ENCODE measurements at regions not wholly inside any gene's neighbourhood (a gene's known extent, or its start where the extent isn't known, plus 50 kb on each side); places are given as distances from the start of the nearest gene placed in this dataset.

GRCh38 chr14:38838049-38838978, 264.7 kb downstream of the SEC23A start:
- WGBS, 2 experiments (ENCODE audit: extremely low coverage in 1 of 2, insufficient coverage in 1 of 2, insufficient read length in 1 of 2, insufficient replicate concordance in 2 of 2, low coverage in 1 of 2, low lambda C conversion rate in 2 of 2, missing lambda C conversion rate in 1 of 2): 94% methylated on average over 26 of the region's 27 CpGs; no CpG with 5 or more reads in 1 of the 2 experiments
- H4K8ac ChIP-seq (ENCODE audit: extremely low read depth, insufficient read depth, low read length): peak overlapping the region; percentile 82; the same call in 1 of the 2 replicates
- H2BK5ac ChIP-seq (ENCODE audit: low read depth, low read length): no peak overlapping the region
- H3K36me3 ChIP-seq (ENCODE audit: control insufficient read depth in 2 of 4, insufficient read depth in 4 of 4, low read length in 3 of 4): no peaks in the 10 kb centered on the region
- H3K79me1 ChIP-seq (ENCODE audit: low read depth, low read length): no peaks in the 10 kb centered on the region
- no peaks in the 10 kb centered on the region for H4K20me1 ChIP-seq (replicated peaks in 1 of 2; ENCODE audit: control insufficient read depth in 1 of 2, insufficient read depth in 2 of 2, low read length in 2 of 2)
- H3K27me3 ChIP-seq (replicated peaks in 1 of 4; ENCODE audit: control insufficient read depth in 3 of 4, extremely low read depth in 1 of 4, insufficient read depth in 3 of 4, low read length in 3 of 4): no peaks in the 10 kb centered on the region
- no peak overlapping the region for H2BK120ac ChIP-seq (replicated peaks; ENCODE audit: low read depth, low read length)
- no peak for TF ChIP-seq GTF2F1 (IDR thresholded peaks at IDR 0.05; ENCODE audit: borderline replicate concordance, low read depth, low read length)
- TF ChIP-seq CHD1 (IDR thresholded peaks at IDR 0.05; ENCODE audit: low read depth, low read length): no peak
- no peak for TF ChIP-seq CREB1 (IDR thresholded peaks at IDR 0.05)
- TF ChIP-seq, protein P1, sequence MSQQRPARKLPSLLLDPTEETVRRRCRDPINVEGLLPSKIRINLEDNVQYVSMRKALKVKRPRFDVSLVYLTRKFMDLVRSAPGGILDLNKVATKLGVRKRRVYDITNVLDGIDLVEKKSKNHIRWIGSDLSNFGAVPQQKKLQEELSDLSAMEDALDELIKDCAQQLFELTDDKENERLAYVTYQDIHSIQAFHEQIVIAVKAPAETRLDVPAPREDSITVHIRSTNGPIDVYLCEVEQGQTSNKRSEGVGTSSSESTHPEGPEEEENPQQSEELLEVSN (IDR thresholded peaks at IDR 0.05): no peak
- no peak for TF ChIP-seq POLR2A (IDR thresholded peaks at IDR 0.05; ENCODE audit: control extremely low read depth in 1 of 2, low read depth in 2 of 2, low read length in 2 of 2)
- TF ChIP-seq POU5F1 (IDR thresholded peaks at IDR 0.05; ENCODE audit: low read depth, low read length): no peak
- TF ChIP-seq SIRT6 (IDR thresholded peaks at IDR 0.05; ENCODE audit: low read length): no peak
- TF ChIP-seq RXRA (IDR thresholded peaks at IDR 0.05; ENCODE audit: insufficient read depth, low read depth, low read length): no peak
- TF ChIP-seq EZH2 (IDR thresholded peaks at IDR 0.05; ENCODE audit: low read depth, low read length, severe bottlenecking): no peak
- TF ChIP-seq SP2 (IDR thresholded peaks at IDR 0.05; ENCODE audit: low read length): no peak
- TF ChIP-seq, protein P2, sequence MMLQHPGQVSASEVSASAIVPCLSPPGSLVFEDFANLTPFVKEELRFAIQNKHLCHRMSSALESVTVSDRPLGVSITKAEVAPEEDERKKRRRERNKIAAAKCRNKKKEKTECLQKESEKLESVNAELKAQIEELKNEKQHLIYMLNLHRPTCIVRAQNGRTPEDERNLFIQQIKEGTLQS (IDR thresholded peaks at IDR 0.05; ENCODE audit: insufficient read depth, low read depth, low read length): no peak
- no peak overlapping the region for H2BK12ac ChIP-seq (ENCODE audit: low read depth, low read length)
- ChIA-PET CTCF (ENCODE audit: partially characterized antibody) (interaction anchor here (0.7 to 1.1 kb wide), 2 partner anchors 18 to 29 kb away, joined by 3 to 4 read pairs; no protein-coding TSS in a partner anchor), POLR2A (ENCODE audit: partially characterized antibody) (no interaction called here)
- no peak overlapping the region for H3K14ac ChIP-seq (ENCODE audit: insufficient read length)
- H2AK5ac ChIP-seq (ENCODE audit: low read depth, low read length): no peak overlapping the region
- no peak overlapping the region for H3K4me3 ChIP-seq (ENCODE audit: extremely low read depth in 1 of 4, insufficient read depth in 2 of 4, low read depth in 3 of 4, low read length in 4 of 4)
- peaks cover 0 to 7% (median under 1%) of the 10 kb centered on the region in 4 experiments; a peak in 2 of 7 replicates for H3K4me1 ChIP-seq (replicated peaks in 1 of 4; ENCODE audit: control insufficient read depth in 3 of 4, insufficient read depth in 4 of 4, low read length in 3 of 4)
- H3K79me2 ChIP-seq (ENCODE audit: control insufficient read depth in 1 of 2, insufficient read depth in 2 of 2, low read length in 2 of 2): no peaks in the 10 kb centered on the region
- no peak overlapping the region for H3K23ac ChIP-seq (ENCODE audit: insufficient read length)
- H4K91ac ChIP-seq (replicated peaks; ENCODE audit: insufficient read length, low read length): no peak overlapping the region
- H3K18ac ChIP-seq (ENCODE audit: extremely low read depth, low read length): no peak overlapping the region
- no peak overlapping the region for H3K56ac ChIP-seq (replicated peaks; ENCODE audit: insufficient read length, low read depth, low read length)
- no peak overlapping the region for H3K4ac ChIP-seq (replicated peaks; ENCODE audit: insufficient read length, low read depth, low read length)
- H3K9ac ChIP-seq (replicated peaks in 1 of 4; ENCODE audit: extremely low read depth in 1 of 4, low read depth in 3 of 4, low read length in 3 of 4): no peak overlapping the region
- H3K4me2 ChIP-seq (ENCODE audit: insufficient read depth in 1 of 2, low read depth in 2 of 2, low read length in 2 of 2): no peak overlapping the region
- no peaks in the 10 kb centered on the region for H3K9me3 ChIP-seq (ENCODE audit: insufficient read depth in 2 of 2, low read depth in 1 of 2, low read length in 1 of 2)
- no peak overlapping the region for H4K5ac ChIP-seq (ENCODE audit: insufficient read length, low read depth, low read length)
- H2BK15ac ChIP-seq (ENCODE audit: low read length): peak overlapping the region; percentile 10; the same call in 1 of the 2 replicates
- FAIRE-seq: no peak
- no peak for DNase-seq (ENCODE audit: low read depth in 1 of 2, low spot score in 2 of 2)
- no peak overlapping the region for H2BK20ac ChIP-seq (ENCODE audit: low read length)
- no peak overlapping the region for H3K27ac ChIP-seq (ENCODE audit: low read depth, low read length)
- H3K23me2 ChIP-seq (ENCODE audit: low read depth, low read length): no peaks in the 10 kb centered on the region
- H2AFZ ChIP-seq (ENCODE audit: low read length): peak overlapping the region; percentile 77; the same call in 1 of the 2 replicates

All from H1 (cell line).